Spleen (tissue), 11 donors: ENCODE measurements at regions not wholly inside any gene's neighbourhood (a gene's known extent, or its start where the extent isn't known, plus 50 kb on each side); places are given as distances from the start of the nearest gene placed in this dataset.

Experiments used
- DNase-seq: peaks from one replicate; pipeline ENCODE4 v3.0.0-alpha.2; 2020
- H3K27ac ChIP-seq, 8 donors: fragments of 200-600 bp; sonication (generic) in 7 of 8; 1 replicate in 4 of 8; 2 replicates in 4 of 8; pipeline versions ENCODE4 v1.5.0 to v1.8.0; 2016 to 2021; ENCODE audit warnings: inconsistent platforms in 4 of 8, mild to moderate bottlenecking in 4 of 8, moderate library complexity in 1 of 8
- H3K27me3 ChIP-seq, 7 donors: fragments of 200-600 bp; sonication (generic) in 6 of 7; replicated peaks in 1 of 7; 1 replicate in 4 of 7; 2 replicates in 3 of 7; pipeline versions ENCODE4 v1.5.0 to v1.8.0; 2016 to 2021; ENCODE audit warnings: inconsistent platforms in 3 of 7, mild to moderate bottlenecking in 1 of 7
- H3K36me3 ChIP-seq, 6 donors: fragments of 200-600 bp; sonication (generic) in 5 of 6; 1 replicate in 4 of 6; 2 replicates in 2 of 6; pipeline versions ENCODE4 v1.5.0 to v1.8.0; 2016 to 2021; ENCODE audit warnings: inconsistent platforms in 2 of 6
- H3K4me1 ChIP-seq, 6 donors: fragments of 200-600 bp; sonication (generic) in 5 of 6; 1 replicate in 3 of 6; 2 replicates in 3 of 6; pipeline versions ENCODE4 v1.5.0 to v1.8.0; 2016 to 2021; ENCODE audit warnings: inconsistent platforms in 3 of 6
- H3K4me3 ChIP-seq, 8 donors: fragments of 200-600 bp; sonication (generic) in 7 of 8; 1 replicate in 4 of 8; 2 replicates in 4 of 8; pipeline versions ENCODE4 v1.5.0 to v1.8.0; 2016 to 2021; ENCODE audit warnings: inconsistent platforms in 4 of 8, mild to moderate bottlenecking in 4 of 8, moderate library complexity in 2 of 8
- H3K9me3 ChIP-seq, 8 donors: fragments of 200-600 bp; sonication (generic) in 7 of 8; 1 replicate in 4 of 8; 2 replicates in 4 of 8; pipeline versions ENCODE4 v1.5.0 to v1.8.0; 2016 to 2021; ENCODE audit warnings: inconsistent platforms in 4 of 8
- CTCF ChIP-seq, 11 experiments: fragments of 200-600 bp in 7 of 11; fragments of 450-650 bp in 4 of 11; sonication (generic) in 4 of 11; IDR thresholded peaks in 8 of 11; conservative IDR thresholded peaks in 3 of 11; 1 replicate in 7 of 11; 2 replicates in 4 of 11; pipeline versions ENCODE4 v1.4.0 to v1.8.0; 2016 to 2021; ENCODE audit warnings: antibody characterized with exemption in 11 of 11, inconsistent platforms in 4 of 11, mild to moderate bottlenecking in 1 of 11
- POLR2A ChIP-seq, 3 donors: fragments of 450-650 bp; IDR thresholded peaks; one replicate each; pipeline ENCODE4 v1.5.1; 2017; ENCODE audit warnings: antibody characterized with exemption in 3 of 3, mild to moderate bottlenecking in 1 of 3
- POLR2AphosphoS5 ChIP-seq, 3 donors: sonication (generic); formaldehyde crosslinking; IDR thresholded peaks; one replicate each; pipeline ENCODE4 v1.5.1; 2017; ENCODE audit warnings: antibody characterized with exemption in 3 of 3
- WGBS, 5 donors: extraction: QIAGEN DNeasy Blood & Tissue Kit in 3 of 5; methylation state at CpG; one replicate each; pipeline versions ENCODE4 v1.1.5 to v1.1.7; 2013 to 2018; 5-methylcytosine and 5-hydroxymethylcytosine counted together
- intact Hi-C: fragments of 100-400 bp; cut with DNase I; formaldehyde crosslinking; loops from one replicate; pipeline ENCODE4 v1.15.0; 2023; ENCODE audit warnings: low total_unique reads
- donor health status: healthy with polysubstance abuse.
- donor health status: DM: no; HTN: no; CAD: no; lungs with moderate emphysema.
- donor health status: DM: no; HTN: no; CAD: no.
- donor health status: Bipolar disorder and iron deficiency.
- donor health status: healthy.
- donor health status: DM: no; HTN: no; CAD: no.
- donor health status: DM: yes; HTN: yes; CAD: no.

GRCh38 chr3:104740874-104741379, 625.8 kb upstream of the ALCAM start:
- intact Hi-C loops, result no loop called here
- Histone ChIP-seq H3K4me1 (no peaks in the 10 kb centered on the region), H3K36me3 (no peaks in the 10 kb centered on the region), H3K27ac (no peak overlapping the region), H3K27me3 (no peaks in the 10 kb centered on the region), H3K9me3 (no peaks in the 10 kb centered on the region), H3K4me3 (no peak overlapping the region)
- 79 to 91% (median 84%) methylated on average over 2 to 3 of the region's 3 CpGs for WGBS, 5 donors
- DNase-seq, result no peak
- TF ChIP-seq POLR2AphosphoS5 (IDR thresholded peaks at IDR 0.05) (no peak), CTCF (IDR thresholded peaks at IDR 0.05 in 8 of 11, conservative IDR thresholded peaks at IDR 0.05 in 3 of 11) (no peak), POLR2A (IDR thresholded peaks at IDR 0.05) (no peak)

GRCh38 chr3:104742044-104742443, 624.7 kb upstream of the ALCAM start:
- WGBS, 5 donors, result 73 to 81% (median 75%) methylated on average over 2 of the region's 2 CpGs

GRCh38 chr3:104745313-104745712, 621.4 kb upstream of the ALCAM start:
- 45 to 76% (median 60%) methylated on average over 3 of the region's 3 CpGs for WGBS, 5 donors

More at GRCh38 chr3:104742044-104742443, 624.7 kb upstream of the ALCAM start:
- Histone ChIP-seq H3K27me3 (no peaks in the 10 kb centered on the region), H3K9me3 (no peaks in the 10 kb centered on the region), H3K27ac (no peak overlapping the region), H3K36me3 (no peaks in the 10 kb centered on the region), H3K4me3 (no peak overlapping the region), H3K4me1 (no peaks in the 10 kb centered on the region)
- DNase-seq, result no peak
- TF ChIP-seq CTCF (IDR thresholded peaks at IDR 0.05 in 8 of 11, conservative IDR thresholded peaks at IDR 0.05 in 3 of 11) (no peak), POLR2AphosphoS5 (IDR thresholded peaks at IDR 0.05) (no peak), POLR2A (IDR thresholded peaks at IDR 0.05) (no peak)
- intact Hi-C loops, result no loop called here

GRCh38 chr3:104746056-104746455, 620.7 kb upstream of the ALCAM start:
- intact Hi-C loops, result no loop called here
- Histone ChIP-seq H3K9me3 (no peaks in the 10 kb centered on the region), H3K4me3 (no peak overlapping the region), H3K27ac (no peak overlapping the region), H3K4me1 (no peaks in the 10 kb centered on the region), H3K27me3 (no peaks in the 10 kb centered on the region), H3K36me3 (no peaks in the 10 kb centered on the region)
- TF ChIP-seq POLR2A (IDR thresholded peaks at IDR 0.05), result no peak
- no peak for TF ChIP-seq POLR2AphosphoS5 (IDR thresholded peaks at IDR 0.05)
- TF ChIP-seq CTCF (IDR thresholded peaks at IDR 0.05 in 8 of 11, conservative IDR thresholded peaks at IDR 0.05 in 3 of 11), result no peak
- no peak for DNase-seq

More at GRCh38 chr3:104745313-104745712, 621.4 kb upstream of the ALCAM start:
- Histone ChIP-seq H3K4me3 (no peak overlapping the region), H3K36me3 (no peaks in the 10 kb centered on the region), H3K9me3 (no peaks in the 10 kb centered on the region), H3K27me3 (no peaks in the 10 kb centered on the region), H3K4me1 (no peaks in the 10 kb centered on the region), H3K27ac (no peak overlapping the region)
- intact Hi-C loops, result no loop called here
- DNase-seq, result no peak
- no peak for TF ChIP-seq CTCF (IDR thresholded peaks at IDR 0.05 in 8 of 11, conservative IDR thresholded peaks at IDR 0.05 in 3 of 11)
